GM08714 (cell line): ENCODE measurements at regions not wholly inside any gene's neighbourhood (a gene's known extent, or its start where the extent isn't known, plus 50 kb on each side); places are given as distances from the start of the nearest gene placed in this dataset.
"Not testable (repeated sequence)": the region's sequence is repeated elsewhere in the genome, so short reads cannot be mapped to it uniquely, and the experiment has no call there.

Experiments
- H3K4me3 ChIP-seq: fragments of 200-500 bp; sonication (Bioruptor generic); 2 replicates; pipeline ENCODE4 v1.5.1; 2014; ENCODE audit warnings: mild to moderate bottlenecking, low read length, inconsistent platforms
- ZNF274 ChIP-seq: IDR thresholded peaks from 2 replicates; pipeline ENCODE4 v1.6.1; 2012; ENCODE audit warnings: mild to moderate bottlenecking, low read depth, low read length

- H3K4me3 ChIP-seq = no peak overlapping the region
- TF ChIP-seq ZNF274 = no peak
These were observed 94.0 kb downstream of the MYCN start for GRCh38 chr2:16034151-16034974.

DNA sequence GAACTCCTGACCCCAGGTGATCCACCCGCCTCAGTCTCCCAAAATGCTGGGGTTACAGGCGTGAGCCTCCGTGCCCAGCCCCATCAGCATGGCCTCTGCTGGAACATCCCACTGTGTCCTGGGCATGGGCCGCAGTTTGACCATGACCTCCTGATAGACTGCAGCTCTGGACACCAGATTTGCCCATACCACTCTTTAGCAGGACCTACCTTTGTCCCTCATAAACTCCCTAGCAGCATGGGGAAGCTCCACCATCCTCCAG, 92.6 kb downstream of the MYCN start:
- TF ChIP-seq ZNF274 = no peak

DNA sequence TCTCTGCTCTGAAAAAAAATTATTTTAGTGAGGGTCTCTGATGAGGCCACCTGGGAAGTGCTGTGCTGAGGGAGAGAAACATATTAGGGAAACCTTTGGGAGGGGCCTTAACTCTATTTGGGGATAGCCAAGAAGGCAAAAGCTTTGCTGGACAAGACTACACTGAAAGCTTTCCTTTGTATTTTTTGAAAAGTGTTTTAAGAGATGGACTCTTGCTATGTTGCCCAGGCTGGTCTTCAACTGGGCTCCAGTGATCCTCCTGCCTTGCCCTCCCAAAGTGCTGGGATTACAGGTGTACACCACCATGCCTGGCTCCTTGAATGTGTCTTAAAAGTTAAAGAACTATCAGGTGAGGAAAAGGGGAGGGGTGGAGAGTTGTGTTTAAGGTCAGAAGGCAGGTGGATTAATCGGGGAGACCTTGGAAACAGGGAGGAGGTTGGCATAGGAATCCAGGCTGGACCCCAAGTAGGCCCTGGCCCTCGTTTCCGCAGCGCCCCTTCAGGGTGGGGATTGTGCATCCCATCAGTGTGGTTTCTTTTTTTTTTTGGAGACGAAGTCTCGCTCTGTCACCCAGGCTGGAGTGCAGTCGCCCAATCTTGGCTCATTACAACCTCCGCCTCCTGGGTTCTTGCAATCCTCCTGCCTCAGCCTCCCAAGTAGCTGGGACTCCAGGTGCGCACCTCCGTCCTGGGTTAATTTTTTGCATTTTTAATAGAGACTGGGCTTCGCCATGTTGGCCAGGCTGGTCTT, 92.1 kb downstream of the MYCN start:
- TF ChIP-seq ZNF274 = no peak
- H3K4me3 ChIP-seq = no peak overlapping the region

More for the DNA sequence above, 92.6 kb downstream of the MYCN start:
- H3K4me3 ChIP-seq = no peak overlapping the region

GRCh38 chr2:16031848-16032159, 91.5 kb downstream of the MYCN start:
- no peak overlapping the region for H3K4me3 ChIP-seq
- TF ChIP-seq ZNF274 = no peak

DNA sequence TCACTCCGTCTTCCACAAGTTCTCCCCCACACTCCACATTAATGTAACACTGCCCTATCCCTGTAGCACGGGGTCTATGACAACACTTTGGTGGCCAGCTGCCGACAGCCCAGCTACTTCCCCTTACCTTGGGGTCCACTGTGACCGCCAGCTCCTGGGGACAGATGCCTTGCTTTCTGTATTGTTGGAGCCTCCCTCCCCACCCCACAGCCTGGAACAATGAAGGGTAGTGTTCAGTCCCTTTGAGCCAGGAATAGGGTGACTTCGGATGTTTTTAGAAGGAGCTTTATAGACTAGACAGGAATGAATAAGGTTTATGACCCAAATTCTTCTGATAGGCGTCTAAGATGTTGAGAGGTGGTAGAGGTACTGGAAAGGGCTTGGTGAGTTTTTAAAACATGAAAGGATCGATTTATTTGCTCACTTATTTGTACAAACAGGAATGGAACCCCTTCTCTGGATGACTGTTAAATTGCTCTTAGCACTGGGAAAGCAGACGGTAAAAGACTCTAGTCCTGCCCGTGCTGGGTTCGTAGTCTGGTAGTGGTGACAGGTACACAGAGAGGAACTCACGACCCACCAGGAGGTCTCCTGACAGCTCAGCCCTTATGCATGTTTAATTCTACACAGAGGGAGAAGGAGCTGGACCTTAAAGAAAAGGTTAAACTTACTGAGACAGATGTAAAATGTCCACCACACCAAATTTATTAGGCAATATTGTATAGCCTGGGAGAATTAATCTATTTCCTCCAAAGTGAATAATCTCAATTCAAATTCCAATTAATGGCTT, 90.9 kb downstream of the MYCN start:
- no peak overlapping the region for H3K4me3 ChIP-seq
- no peak for TF ChIP-seq ZNF274

GRCh38 chr2:16030206-16031057, 90.1 kb downstream of the MYCN start:
- TF ChIP-seq ZNF274 = no peak
- no peak overlapping the region for H3K4me3 ChIP-seq

DNA sequence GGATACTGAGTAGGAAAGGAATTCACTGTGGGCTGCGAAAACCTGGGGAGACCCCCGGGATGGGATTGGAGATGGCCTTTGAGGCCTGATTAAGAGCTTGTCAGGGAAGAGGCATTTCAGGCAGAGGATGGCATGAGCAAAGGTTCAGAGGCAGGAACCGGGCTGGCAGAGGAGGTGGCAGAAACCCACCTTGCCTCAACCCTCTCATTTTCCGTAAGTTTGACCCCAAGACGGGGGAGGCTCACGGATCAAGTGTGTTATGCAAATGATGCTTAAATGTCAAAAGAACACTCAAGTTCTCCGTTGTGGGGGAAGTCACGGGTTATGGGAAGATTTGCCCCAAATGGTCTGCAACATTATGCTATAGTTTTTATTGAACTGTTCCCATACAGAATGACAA, 88.3 kb downstream of the MYCN start:
- TF ChIP-seq ZNF274 = no peak
- H3K4me3 ChIP-seq = no peak overlapping the region

GRCh38 chr2:16026816-16027501, 86.6 kb downstream of the MYCN start:
- no peak overlapping the region for H3K4me3 ChIP-seq
- TF ChIP-seq ZNF274 = no peak

DNA sequence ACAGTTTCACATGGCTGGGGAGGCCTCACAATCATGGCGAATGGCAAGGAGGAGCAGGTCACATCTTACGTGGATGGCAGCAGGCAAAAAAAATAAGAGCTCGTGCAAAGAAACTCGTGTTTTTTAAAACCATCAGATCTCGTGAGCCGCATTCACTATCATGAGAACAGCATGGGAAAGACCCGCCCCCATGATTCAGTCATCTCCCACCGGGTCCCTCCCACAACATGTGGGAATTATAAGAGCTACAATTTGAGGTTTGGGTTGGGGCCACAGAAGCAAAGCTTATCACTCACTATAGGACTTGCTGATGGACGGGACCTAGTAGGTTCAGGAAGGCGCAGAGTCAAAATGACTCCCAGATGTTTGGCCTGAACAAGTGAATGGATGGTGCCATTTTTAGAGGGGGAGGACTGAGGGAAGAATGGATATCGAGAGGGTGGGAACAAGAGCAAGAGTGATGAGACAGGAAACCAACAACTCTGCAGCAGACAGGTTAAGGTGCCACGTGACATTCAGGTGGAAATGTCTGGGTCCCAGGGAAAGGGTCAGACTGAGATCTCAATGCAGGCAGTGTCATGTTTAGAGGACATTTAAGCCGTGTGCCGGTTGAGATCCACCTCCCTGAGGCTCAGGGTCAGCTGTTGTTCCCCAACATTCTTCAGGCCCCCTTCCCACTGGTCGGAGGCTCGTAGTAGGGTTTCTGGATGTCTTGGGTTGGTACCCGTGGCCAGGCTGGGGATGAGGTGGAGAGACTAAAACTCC, 85.7 kb downstream of the MYCN start:
- H3K4me3 ChIP-seq = no peak overlapping the region
- no peak for TF ChIP-seq ZNF274

DNA sequence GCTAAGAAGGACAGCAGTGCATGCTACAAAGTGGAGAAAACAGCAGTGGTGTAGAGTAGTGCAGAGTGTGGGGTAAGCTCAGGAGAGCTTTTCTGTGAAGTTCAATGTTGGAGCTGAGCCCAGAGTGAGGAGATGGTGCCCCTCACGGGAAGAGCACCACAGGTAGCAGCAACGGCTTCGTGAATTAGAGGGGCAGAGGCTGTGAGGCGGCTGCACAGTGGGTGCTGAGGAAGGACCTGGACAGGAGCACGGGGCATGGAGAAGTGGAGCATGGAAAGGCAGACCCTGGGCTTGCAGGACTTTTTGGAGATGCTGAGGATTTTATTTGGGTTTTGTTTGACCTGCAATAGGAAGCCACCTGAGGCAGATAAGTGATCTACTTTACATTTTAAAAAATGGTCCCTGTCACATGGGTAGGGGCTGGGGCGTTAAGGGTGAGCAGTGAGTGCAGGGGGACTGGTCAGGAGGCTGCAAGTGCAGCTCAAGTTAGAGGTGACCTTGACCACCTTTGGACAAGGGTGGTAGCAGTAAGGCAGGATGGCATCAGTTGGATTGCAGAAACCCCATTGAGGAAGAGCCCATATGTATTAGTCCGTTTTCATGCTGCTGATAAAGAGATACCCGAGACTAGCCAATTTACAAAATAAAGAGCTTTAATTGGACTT, 85.0 kb downstream of the MYCN start:
- TF ChIP-seq ZNF274 = no peak
- H3K4me3 ChIP-seq = no peak overlapping the region

DNA sequence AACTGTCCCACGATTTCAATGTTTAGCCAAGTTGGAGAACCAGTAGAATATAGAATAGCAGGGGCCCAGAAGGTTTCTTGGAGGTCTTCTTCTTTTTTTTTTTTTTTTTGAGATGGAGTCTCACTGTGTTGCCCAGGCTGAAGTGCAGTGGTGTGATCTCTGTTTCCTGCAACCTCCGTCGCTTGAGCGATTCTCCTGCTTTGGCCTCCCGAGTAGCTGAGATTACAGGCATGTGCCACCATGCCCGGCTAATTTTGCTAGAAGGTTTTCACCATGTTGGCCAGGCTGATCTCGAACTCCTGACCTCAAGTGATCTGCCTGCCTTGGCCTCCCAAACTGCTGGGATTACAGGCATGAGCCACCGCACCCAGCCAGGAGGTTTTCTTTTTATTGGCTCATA, 84.3 kb downstream of the MYCN start:
- H3K4me3 ChIP-seq = not testable (repeated sequence)
